GM23338 (cell line): ENCODE measurements at regions not wholly inside any gene's neighbourhood (a gene's known extent, or its start where the extent isn't known, plus 50 kb on each side); places are given as distances from the start of the nearest gene placed in this dataset.

ENCODE experiments used
- ATAC-seq: fragments of 200-7000 bp; cut with Tn5 transposase; 3 replicates; pipeline ENCODE4 v1.9.1; 2020
- DNase-seq: peaks from one replicate; pipeline ENCODE4 v3.0.0-alpha.2; 2015; ENCODE audit warnings: low spot score
- H2AFZ ChIP-seq: fragments of 200-600 bp; sonication (generic); 2 replicates; pipeline ENCODE4 v1.8.0; 2016; ENCODE audit warnings: antibody characterized with exemption, mild to moderate bottlenecking, moderate library complexity
- H3F3A ChIP-seq: fragments of 200-600 bp; sonication (generic); replicated peaks from 2 replicates; pipeline ENCODE4 v1.8.0; 2017; ENCODE audit warnings: antibody characterized with exemption, mixed run types, low read depth
- H3K27ac ChIP-seq: fragments of 200-600 bp; sonication (generic); 2 replicates; pipeline ENCODE4 v1.6.1; 2016; ENCODE audit warnings: low read depth
- H3K27me3 ChIP-seq: fragments of 200-600 bp; sonication (generic); 2 replicates; pipeline ENCODE4 v1.8.0; 2016; ENCODE audit warnings: mild to moderate bottlenecking, mixed run types, moderate library complexity; ENCODE audit not compliant: insufficient read depth
- H3K36me3 ChIP-seq: fragments of 200-600 bp; sonication (generic); 2 replicates; pipeline ENCODE4 v1.8.0; 2016; ENCODE audit warnings: mild to moderate bottlenecking; ENCODE audit not compliant: insufficient read depth
- H3K4me1 ChIP-seq: fragments of 200-600 bp; sonication (generic); 2 replicates; pipeline ENCODE4 v1.8.0; 2016; ENCODE audit warnings: mild to moderate bottlenecking, moderate library complexity; ENCODE audit not compliant: insufficient read depth
- H3K4me2 ChIP-seq: fragments of 200-600 bp; sonication (generic); 2 replicates; pipeline ENCODE4 v1.7.1; 2017; ENCODE audit warnings: mixed run types
- H3K4me3 ChIP-seq: fragments of 200-600 bp; sonication (generic); 2 replicates; pipeline ENCODE4 v1.6.1; 2016; ENCODE audit warnings: mixed run types
- H3K79me2 ChIP-seq: fragments of 200-600 bp; sonication (generic); replicated peaks from 2 replicates; pipeline ENCODE4 v1.8.0; 2017; ENCODE audit warnings: mild to moderate bottlenecking; ENCODE audit not compliant: insufficient read depth
- H3K9me2 ChIP-seq: fragments of 200-600 bp; sonication (generic); 2 replicates; pipeline ENCODE4 v1.8.0; 2017; ENCODE audit not compliant: insufficient read depth
- H4K20me1 ChIP-seq: fragments of 200-600 bp; sonication (generic); replicated peaks from 2 replicates; pipeline ENCODE4 v1.8.0; 2017; ENCODE audit warnings: mild to moderate bottlenecking; ENCODE audit not compliant: insufficient read depth
- H3K27ac Mint-ChIP-seq: 2 replicates; pipeline ENCODE4 v1.8.0; 2020; ENCODE audit warnings: inconsistent platforms, mild to moderate bottlenecking, moderate library complexity, mixed read lengths
- H3K27me3 Mint-ChIP-seq: 3 replicates; pipeline ENCODE4 v1.8.0; 2022; ENCODE audit warnings: low read depth, mild to moderate bottlenecking, moderate library complexity, mixed read lengths, inconsistent platforms; ENCODE audit not compliant: insufficient read depth, poor library complexity
- H3K36me3 Mint-ChIP-seq: 3 replicates; pipeline ENCODE4 v1.8.0; 2021; ENCODE audit warnings: low read depth, mild to moderate bottlenecking, inconsistent platforms, moderate library complexity, mixed read lengths
- H3K4me1 Mint-ChIP-seq: 3 replicates; pipeline ENCODE4 v1.8.0; 2020; ENCODE audit warnings: mild to moderate bottlenecking, inconsistent platforms, mixed read lengths
- H3K4me3 Mint-ChIP-seq: 3 replicates; pipeline ENCODE4 v1.8.0; 2021; ENCODE audit warnings: moderate library complexity, mild to moderate bottlenecking, inconsistent platforms, mixed read lengths
- H3K9me3 Mint-ChIP-seq: 3 replicates; pipeline ENCODE4 v1.8.0; 2020; ENCODE audit warnings: moderate library complexity, mild to moderate bottlenecking, inconsistent platforms, mixed read lengths
- CREB1 ChIP-seq: fragments of 250-450 bp; sonication (Bioruptor Pico); IDR thresholded peaks from 2 replicates; pipeline ENCODE4 v1.5.0; 2020; ENCODE audit warnings: low read depth, mild to moderate bottlenecking, moderate library complexity
- CTCF ChIP-seq, 2 experiments: fragments of 200-600 bp in 1 of 2; sonication (generic) in 1 of 2; conservative IDR thresholded peaks; 2 replicates each; pipeline versions ENCODE4 v1.5.1 to v1.6.1; 2016 to 2017; ENCODE audit warnings: antibody characterized with exemption in 2 of 2, low read depth in 2 of 2, mild to moderate bottlenecking in 2 of 2, moderate library complexity in 1 of 2
- EZH2 ChIP-seq: fragments of 200-600 bp; sonication (generic); IDR thresholded peaks from one replicate; pipeline ENCODE4 v1.8.0; 2017; ENCODE audit warnings: antibody characterized with exemption, mild to moderate bottlenecking, low read depth; ENCODE audit not compliant: unreplicated experiment
- EZH2phosphoT487 ChIP-seq: fragments of 200-600 bp; sonication (generic); IDR thresholded peaks from one replicate; pipeline ENCODE4 v1.8.1; 2018; ENCODE audit warnings: antibody characterized with exemption; ENCODE audit not compliant: unreplicated experiment
- JUNB ChIP-seq: IDR thresholded peaks from one replicate; pipeline ENCODE4 v1.6.1; 2016; ENCODE audit warnings: antibody characterized with exemption; ENCODE audit not compliant: unreplicated experiment
- NANOG ChIP-seq: IDR thresholded peaks from 2 replicates; pipeline ENCODE4 v1.6.1; 2016; ENCODE audit warnings: antibody characterized with exemption, borderline replicate concordance
- REST ChIP-seq: IDR thresholded peaks from one replicate; pipeline ENCODE4 v1.6.1; 2018; ENCODE audit warnings: antibody characterized with exemption; ENCODE audit not compliant: unreplicated experiment
- STAT1 ChIP-seq: IDR thresholded peaks from one replicate; pipeline ENCODE4 v1.6.1; 2016; ENCODE audit warnings: antibody characterized with exemption; ENCODE audit not compliant: unreplicated experiment
- ZNF331 ChIP-seq: fragments of 250-450 bp; sonication (Bioruptor Pico); IDR thresholded peaks from 2 replicates; pipeline ENCODE4 v1.5.0; 2020; ENCODE audit warnings: low read depth, mild to moderate bottlenecking, moderate library complexity
- ZNF462 ChIP-seq: fragments of 250-450 bp; sonication (Bioruptor Pico); IDR thresholded peaks from 2 replicates; pipeline ENCODE4 v1.5.0; 2020; ENCODE audit warnings: mild to moderate bottlenecking, moderate library complexity

GRCh38 chr9:24936117-24936516 lies 390.4 kb upstream of the IZUMO3 start (continued):
- TF ChIP-seq REST, result no peak
- TF ChIP-seq EZH2, result no peak
- no peak for TF ChIP-seq STAT1
- no peak for TF ChIP-seq EZH2phosphoT487

- no peak for DNase-seq
- TF ChIP-seq EZH2phosphoT487 (no peak), NANOG (no peak), ZNF331 (CRISPR knock-in tag) (no peak), CREB1 (CRISPR knock-in tag) (no peak), REST (no peak), JUNB (no peak), ZNF462 (CRISPR knock-in tag) (no peak), CTCF (conservative IDR thresholded peaks at IDR 0.05; ENCODE audit: low read depth in 2 of 2) (no peak)
Measured at GRCh38 chr9:24932785-24933184, 387.1 kb upstream of the IZUMO3 start.

More at GRCh38 chr9:24932785-24933184, 387.1 kb upstream of the IZUMO3 start:
- Mint-ChIP-seq H3K27me3 (no peaks in the 10 kb centered on the region), H3K27ac (no peak overlapping the region), H3K9me3 (no peaks in the 10 kb centered on the region), H3K36me3 (no peaks in the 10 kb centered on the region), H3K4me1 (peaks cover 5% of the 10 kb centered on the region; the same call in 2 of the 3 replicates), H3K4me3 (no peak overlapping the region)
- Histone ChIP-seq H3K4me2 (no peak overlapping the region), H4K20me1 (no peaks in the 10 kb centered on the region), H2AFZ (no peak overlapping the region), H3K36me3 (no peaks in the 10 kb centered on the region), H3K9me2 (no peaks in the 10 kb centered on the region), H3K79me2 (no peaks in the 10 kb centered on the region), H3K27ac (no peak overlapping the region), H3K27me3 (no peaks in the 10 kb centered on the region), H3K4me1 (no peaks in the 10 kb centered on the region; the same call in 1 of the 2 replicates), H3K4me3 (no peak overlapping the region), H3F3A (no peaks in the 10 kb centered on the region)
- no peak for ATAC-seq
